NB4 (cell line): ENCODE measurements at regions not wholly inside any gene's neighbourhood (a gene's known extent, or its start where the extent isn't known, plus 50 kb on each side); places are given as distances from the start of the nearest gene placed in this dataset.

Source experiments
- CTCF ChIP-seq: IDR thresholded peaks from one replicate; pipeline ENCODE4 v1.5.1; 2012; ENCODE audit warnings: low read depth, low read length
- MAX ChIP-seq: IDR thresholded peaks from 2 replicates; pipeline ENCODE4 v1.6.1; 2011; ENCODE audit warnings: low read depth, low read length
- MYC ChIP-seq: IDR thresholded peaks from 2 replicates; pipeline ENCODE4 v1.6.1; 2011; ENCODE audit warnings: low read depth, low read length
- POLR2A ChIP-seq: IDR thresholded peaks from 2 replicates; pipeline ENCODE4 v1.6.1; 2011; ENCODE audit warnings: mild to moderate bottlenecking; ENCODE audit not compliant: insufficient read length; ENCODE audit errors: extremely low read depth

- TF ChIP-seq CTCF (no peak), MYC (no peak), POLR2A (no peak), MAX (no peak)
Observed at GRCh38 chr4:92111493-92111892, 192.3 kb upstream of the GRID2 start.
